ENCODE measurements at regions not wholly inside any gene's neighbourhood (a gene's known extent, or its start where the extent isn't known, plus 50 kb on each side); places are given as distances from the start of the nearest gene placed in this dataset.

- TF ChIP-seq POLR2A (IDR thresholded peaks at IDR 0.05; ENCODE audit: low read depth, low read length) (no peak), CTCF (IDR thresholded peaks at IDR 0.05; ENCODE audit: extremely low read depth in 1 of 2, insufficient read depth in 1 of 2, low read depth in 1 of 2, low read length in 2 of 2) (no peak), EZH2 (IDR thresholded peaks at IDR 0.05; ENCODE audit: borderline replicate concordance, low read depth, low read length, severe bottlenecking) (no peak), FOS (IDR thresholded peaks at IDR 0.05; ENCODE audit: borderline replicate concordance, insufficient read depth, low read length) (no peak), JUN (IDR thresholded peaks at IDR 0.05; ENCODE audit: borderline replicate concordance, insufficient read depth, insufficient read length, low read depth) (no peak), POLR2AphosphoS5 (IDR thresholded peaks at IDR 0.05; ENCODE audit: insufficient read depth, low read depth, low read length) (no peak)
- TF ChIP-seq, protein P1, sequence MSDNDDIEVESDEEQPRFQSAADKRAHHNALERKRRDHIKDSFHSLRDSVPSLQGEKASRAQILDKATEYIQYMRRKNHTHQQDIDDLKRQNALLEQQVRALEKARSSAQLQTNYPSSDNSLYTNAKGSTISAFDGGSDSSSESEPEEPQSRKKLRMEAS (IDR thresholded peaks at IDR 0.05; ENCODE audit: insufficient read depth, insufficient read length): no peak
Observed at GRCh38 chr10:111498560-111498959, 421.7 kb downstream of the ADRA2A start.

Measured in endothelial cell of umbilical vein (primary cell).